ENCODE measurements at regions not wholly inside any gene's neighbourhood (a gene's known extent, or its start where the extent isn't known, plus 50 kb on each side); places are given as distances from the start of the nearest gene placed in this dataset.

GRCh38 chr16:60151987-60152386, 1417.9 kb upstream of the GOT2 start (continued):
- TF ChIP-seq ZNF740 (CRISPR knock-in tag; IDR thresholded peaks at IDR 0.05), result no peak
- TF ChIP-seq HNRNPH1 (optimal IDR thresholded peaks at IDR 0.05; ENCODE audit: low read depth, low read length), result no peak
- no peak for TF ChIP-seq ASH2L (IDR thresholded peaks at IDR 0.05; ENCODE audit: insufficient read length, low read depth, low read length)
- no peak for TF ChIP-seq JARID2 (CRISPR knock-in tag; IDR thresholded peaks at IDR 0.05; ENCODE audit: insufficient replicate concordance)
- no peak for TF ChIP-seq SOX6 (IDR thresholded peaks at IDR 0.05)
- peak; percentile 71 for TF ChIP-seq SOX6 (CRISPR knock-in tag; IDR thresholded peaks at IDR 0.05)
- no peak for TF ChIP-seq THAP7 (CRISPR knock-in tag; IDR thresholded peaks at IDR 0.05)
- no peak for TF ChIP-seq ZNF263 (CRISPR knock-in tag; IDR thresholded peaks at IDR 0.05)
- no peak for TF ChIP-seq ZNF788 (CRISPR knock-in tag; IDR thresholded peaks at IDR 0.05; ENCODE audit: borderline replicate concordance)
- TF ChIP-seq ZNF567 (CRISPR knock-in tag; IDR thresholded peaks at IDR 0.05; ENCODE audit: borderline replicate concordance), result no peak
- no peak for TF ChIP-seq BATF2 (CRISPR knock-in tag; IDR thresholded peaks at IDR 0.05)
- no peak for TF ChIP-seq ZNF3 (CRISPR knock-in tag; IDR thresholded peaks at IDR 0.05)
- no peak for TF ChIP-seq ZFYVE20 (CRISPR knock-in tag; IDR thresholded peaks at IDR 0.05; ENCODE audit: borderline replicate concordance, low read depth)
- TF ChIP-seq ZNF713 (CRISPR knock-in tag; IDR thresholded peaks at IDR 0.05), result no peak
- no peak for TF ChIP-seq NFE2L2 (IDR thresholded peaks at IDR 0.05; ENCODE audit: low read length)
- TF ChIP-seq SOX13 (IDR thresholded peaks at IDR 0.05), result no peak
- TF ChIP-seq SOX13 (CRISPR knock-in tag; conservative IDR thresholded peaks at IDR 0.05 in 1 of 2, IDR thresholded peaks at IDR 0.05 in 1 of 2), result peak in 1 of 2 experiments; percentile 85; a peak in 2 of 4 replicates
- no peak for TF ChIP-seq ZNF10 (CRISPR knock-in tag; IDR thresholded peaks at IDR 0.05; ENCODE audit: borderline replicate concordance, low read depth)
- TF ChIP-seq ZNF746 (CRISPR knock-in tag; IDR thresholded peaks at IDR 0.05), result no peak
- TF ChIP-seq TFDP2 (CRISPR knock-in tag; IDR thresholded peaks at IDR 0.05), result no peak
- no peak for TF ChIP-seq NFE2L1 (CRISPR knock-in tag; IDR thresholded peaks at IDR 0.05; ENCODE audit: borderline replicate concordance)
- TF ChIP-seq HMGXB4 (CRISPR knock-in tag; IDR thresholded peaks at IDR 0.05; ENCODE audit: borderline replicate concordance in 1 of 2, low read depth in 1 of 2), result no peak
- no peak for TF ChIP-seq ISX (CRISPR knock-in tag; conservative IDR thresholded peaks at IDR 0.05)
- peak; percentile 37; the same call in 1 of the 2 replicates for TF ChIP-seq HNF4G (IDR thresholded peaks at IDR 0.05; ENCODE audit: borderline replicate concordance, low read depth, low read length)
- no peak for TF ChIP-seq HNF4G (CRISPR knock-in tag; IDR thresholded peaks at IDR 0.05; ENCODE audit: borderline replicate concordance, low read depth)
- peak; percentile 65; the same call in 1 of the 2 replicates for TF ChIP-seq SOX5 (CRISPR knock-in tag; IDR thresholded peaks at IDR 0.05; ENCODE audit: borderline replicate concordance)
- TF ChIP-seq ZSCAN20 (CRISPR knock-in tag; IDR thresholded peaks at IDR 0.05; ENCODE audit: borderline replicate concordance), result no peak
- TF ChIP-seq FOSL1 (CRISPR knock-in tag; IDR thresholded peaks at IDR 0.05; ENCODE audit: borderline replicate concordance), result peak; percentile 68; the same call in 1 of the 2 replicates
- TF ChIP-seq ZNF792 (CRISPR knock-in tag; IDR thresholded peaks at IDR 0.05), result no peak

All from HepG2 (cell line).